GM12874 (cell line): ENCODE measurements at regions not wholly inside any gene's neighbourhood (a gene's known extent, or its start where the extent isn't known, plus 50 kb on each side); places are given as distances from the start of the nearest gene placed in this dataset.

ENCODE experiments used
- CTCF ChIP-seq: IDR thresholded peaks from 2 replicates; pipeline ENCODE4 v1.5.1; 2011; ENCODE audit warnings: low read depth, mild to moderate bottlenecking, control low read depth, low read length, moderate library complexity; ENCODE audit not compliant: insufficient read depth

DNA sequence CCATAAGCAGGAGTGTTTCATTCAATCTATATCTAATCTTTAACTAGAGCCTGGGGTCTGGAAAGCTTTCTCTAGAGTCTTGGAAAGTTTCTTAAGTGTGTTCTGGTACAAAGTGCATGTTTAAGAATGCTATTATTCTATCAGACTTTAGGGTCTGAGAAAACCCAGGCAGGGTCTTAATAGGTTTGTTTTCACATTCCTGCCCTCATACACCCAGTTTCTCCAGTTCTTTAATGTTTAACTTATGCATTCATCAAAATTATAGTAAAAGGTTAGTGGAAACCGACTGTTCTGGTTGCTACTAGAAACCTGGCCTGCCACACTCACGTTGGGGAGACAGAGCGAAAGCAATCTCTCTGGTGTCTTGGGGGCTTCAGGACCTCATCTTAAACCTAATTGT is 102.9 kb upstream of the WDR72 start:
- no peak for TF ChIP-seq CTCF

DNA sequence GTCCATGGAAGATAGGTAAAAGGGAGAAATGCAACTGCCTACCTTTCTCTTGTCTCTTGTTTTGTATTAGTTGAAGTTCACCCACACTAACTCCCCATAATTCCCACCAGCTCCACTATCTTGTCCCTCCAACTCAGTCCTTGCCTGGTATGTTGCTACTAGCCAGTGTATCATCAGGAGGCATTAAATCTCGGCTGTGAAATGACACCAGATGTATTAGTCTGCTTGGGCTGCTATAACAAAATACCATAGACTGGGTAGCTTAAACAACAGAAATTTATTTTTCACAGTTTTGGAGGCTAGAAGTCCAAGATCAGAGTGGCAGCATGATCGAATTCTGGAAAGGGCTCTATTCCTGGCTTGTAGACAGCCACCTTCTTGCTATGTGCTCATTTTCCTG is 102.3 kb upstream of the WDR72 start:
- no peak for TF ChIP-seq CTCF

- no peak for TF ChIP-seq CTCF
These were observed 91.8 kb upstream of the WDR72 start for GRCh38 chr15:53851110-53851848.

DNA sequence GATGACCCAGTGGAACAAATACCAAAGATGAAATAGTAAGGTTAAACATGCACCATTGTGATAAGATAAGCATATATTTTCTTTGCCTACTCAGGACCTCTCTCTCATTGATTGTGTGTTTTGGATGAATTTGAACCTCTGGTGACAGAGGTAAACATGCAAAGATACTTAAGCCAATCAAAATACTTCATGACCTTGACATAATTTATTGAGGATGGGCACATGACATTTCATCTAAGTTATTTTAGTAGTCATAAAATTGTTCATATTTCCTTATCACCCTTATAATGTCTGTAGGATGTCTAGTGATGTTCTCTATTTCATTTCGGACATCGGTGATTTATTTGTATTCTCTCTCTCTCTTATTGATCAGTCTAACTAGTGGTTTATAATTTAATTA is 88.3 kb upstream of the WDR72 start:
- no peak for TF ChIP-seq CTCF

DNA sequence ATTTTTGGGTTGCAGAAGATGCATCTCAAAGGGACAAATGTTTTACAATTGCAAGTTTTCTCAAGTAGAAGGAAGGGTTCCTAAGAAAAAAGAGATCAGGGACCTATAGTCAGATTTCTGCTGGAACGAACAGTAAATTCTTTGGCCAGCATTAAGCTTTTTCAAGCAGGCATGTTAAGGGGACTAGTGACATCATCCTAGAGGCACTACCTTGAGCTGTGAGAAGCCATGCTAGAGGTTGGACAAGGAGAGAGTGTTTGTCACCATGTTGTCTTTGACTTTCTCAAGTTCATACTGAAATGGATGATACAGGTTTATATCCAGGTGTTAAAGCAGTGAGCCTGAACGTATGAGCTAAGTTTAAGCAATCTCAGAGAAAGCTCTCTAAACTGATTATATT is 85.2 kb upstream of the WDR72 start:
- TF ChIP-seq CTCF: no peak

DNA sequence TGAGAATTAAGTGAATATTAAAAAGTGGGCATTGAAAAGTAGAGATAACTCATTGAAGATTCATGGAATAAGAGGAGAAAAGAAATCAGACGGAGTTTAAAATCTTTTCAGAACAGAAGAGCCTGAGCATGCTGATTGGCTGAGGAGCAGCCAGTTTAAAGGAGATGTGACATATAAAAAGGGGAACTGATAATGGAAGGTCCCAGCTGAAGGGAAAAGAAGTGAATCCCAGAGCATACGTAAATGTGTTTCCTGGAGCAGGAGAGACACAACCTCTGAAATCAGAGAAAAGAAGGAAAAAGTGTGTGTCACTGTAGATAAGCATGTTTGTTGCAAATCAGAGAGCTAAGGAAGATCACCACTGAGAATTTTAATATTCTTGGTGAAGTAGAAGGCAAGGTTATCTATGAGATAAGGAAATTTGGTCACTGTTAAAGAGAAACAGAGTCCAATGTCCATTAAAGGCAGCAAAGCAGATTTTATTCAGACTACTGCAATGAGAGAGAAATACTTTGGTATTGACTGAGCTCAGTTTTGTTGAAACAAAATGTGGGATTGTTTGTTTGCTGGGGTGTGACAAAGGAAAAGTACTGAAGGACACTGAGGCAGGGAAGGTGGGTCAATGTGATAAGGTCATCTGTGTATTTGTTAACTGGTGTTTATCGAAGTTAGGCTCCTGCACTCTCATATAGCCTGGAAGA is 84.6 kb upstream of the WDR72 start:
- no peak for TF ChIP-seq CTCF

GRCh38 chr15:53843166-53843565 is 83.7 kb upstream of the WDR72 start:
- no peak for TF ChIP-seq CTCF
